H9 (cell line): ENCODE measurements at regions not wholly inside any gene's neighbourhood (a gene's known extent, or its start where the extent isn't known, plus 50 kb on each side); places are given as distances from the start of the nearest gene placed in this dataset.

Experiments
- DNase-seq: peaks from one replicate; pipeline ENCODE4 v3.0.0-alpha.2; 2017
- H2AFZ ChIP-seq: one replicate; pipeline ENCODE4 v1.6.1; 2013; ENCODE audit warnings: mild to moderate bottlenecking, low read length, control low read depth, moderate library complexity
- H2AK5ac ChIP-seq: 2 replicates; pipeline ENCODE4 v1.6.1; 2013; ENCODE audit warnings: low read length, control low read depth, mixed read lengths; ENCODE audit not compliant: insufficient read length
- H2BK120ac ChIP-seq: one replicate; pipeline ENCODE4 v1.6.1; 2013; ENCODE audit warnings: low read depth, mild to moderate bottlenecking, low read length, control low read depth, inconsistent platforms; ENCODE audit not compliant: poor library complexity, severe bottlenecking
- H2BK12ac ChIP-seq: 2 replicates; pipeline ENCODE4 v1.6.1; 2013; ENCODE audit warnings: low read length, control low read depth, mixed read lengths, low read depth; ENCODE audit not compliant: insufficient read length
- H2BK15ac ChIP-seq: 2 replicates; pipeline ENCODE4 v1.6.1; 2013; ENCODE audit warnings: low read depth, low read length, control low read depth
- H2BK20ac ChIP-seq: one replicate; pipeline ENCODE4 v1.6.1; 2013; ENCODE audit warnings: low read depth, mild to moderate bottlenecking, low read length, control low read depth, inconsistent platforms; ENCODE audit not compliant: poor library complexity, severe bottlenecking
- H2BK5ac ChIP-seq: 2 replicates; pipeline ENCODE4 v1.6.1; 2013; ENCODE audit warnings: low read length, control low read depth, mixed read lengths; ENCODE audit not compliant: insufficient read length
- H3K14ac ChIP-seq: 2 replicates; pipeline ENCODE4 v1.6.1; 2013; ENCODE audit warnings: low read length, control low read depth; ENCODE audit not compliant: insufficient read depth
- H3K18ac ChIP-seq: 2 replicates; pipeline ENCODE4 v1.6.1; 2013; ENCODE audit warnings: low read depth, mild to moderate bottlenecking, mixed read lengths, low read length, control low read depth; ENCODE audit not compliant: insufficient read length
- H3K23ac ChIP-seq: 2 replicates; pipeline ENCODE4 v1.6.1; 2013; ENCODE audit warnings: low read length, control low read depth, mixed read lengths, low read depth; ENCODE audit not compliant: insufficient read length
- H3K23me2 ChIP-seq: 2 replicates; pipeline ENCODE4 v1.6.1; 2013; ENCODE audit warnings: low read depth, mild to moderate bottlenecking, mixed read lengths, low read length, control low read depth; ENCODE audit not compliant: insufficient read length, poor library complexity, severe bottlenecking
- H3K27ac ChIP-seq: 2 replicates; pipeline ENCODE4 v1.5.1; 2013; ENCODE audit warnings: low read length, control low read depth, mixed read lengths, low read depth; ENCODE audit not compliant: insufficient read length
- H3K27me3 ChIP-seq: 2 replicates; pipeline ENCODE4 v1.6.1; 2013; ENCODE audit warnings: low read length, control low read depth, inconsistent platforms; ENCODE audit not compliant: insufficient read depth
- H3K4ac ChIP-seq: 2 replicates; pipeline ENCODE4 v1.6.1; 2013; ENCODE audit warnings: low read depth, mild to moderate bottlenecking, control low read depth, inconsistent platforms, low read length, moderate library complexity
- H3K4me1 ChIP-seq: 2 replicates; pipeline ENCODE4 v1.6.1; 2013; ENCODE audit warnings: low read length, control low read depth, inconsistent platforms; ENCODE audit not compliant: insufficient read depth
- H3K4me2 ChIP-seq: 2 replicates; pipeline ENCODE4 v1.6.1; 2013; ENCODE audit warnings: low read length, control low read depth, mixed read lengths; ENCODE audit not compliant: insufficient read length, insufficient read depth
- H3K56ac ChIP-seq: 2 replicates; pipeline ENCODE4 v1.6.1; 2013; ENCODE audit warnings: low read depth, mild to moderate bottlenecking, mixed read lengths, low read length, control low read depth; ENCODE audit not compliant: insufficient read length
- H3K79me1 ChIP-seq: 2 replicates; pipeline ENCODE4 v1.6.1; 2013; ENCODE audit warnings: low read depth, mild to moderate bottlenecking, moderate library complexity, low read length, control low read depth, inconsistent platforms; ENCODE audit not compliant: insufficient read depth, poor library complexity, severe bottlenecking
- H3K79me2 ChIP-seq: 2 replicates; pipeline ENCODE4 v1.6.1; 2013; ENCODE audit warnings: low read length, control low read depth, inconsistent platforms; ENCODE audit not compliant: insufficient read depth
- H3K9ac ChIP-seq: 2 replicates; pipeline ENCODE4 v1.6.1; 2013; ENCODE audit warnings: low read length, control low read depth, mixed read lengths; ENCODE audit not compliant: insufficient read length; ENCODE audit errors: extremely low read depth
- H3K9me3 ChIP-seq: one replicate; pipeline ENCODE4 v1.6.1; 2013; ENCODE audit warnings: low read depth, low read length, inconsistent platforms; ENCODE audit not compliant: control insufficient read depth
- H3T11ph ChIP-seq: one replicate; pipeline ENCODE4 v1.6.1; 2013; ENCODE audit warnings: mild to moderate bottlenecking, low read length, control low read depth, inconsistent platforms
- H4K20me1 ChIP-seq: one replicate; pipeline ENCODE4 v1.6.1; 2013; ENCODE audit not compliant: control insufficient read depth, insufficient read length, insufficient read depth
- H4K5ac ChIP-seq: 2 replicates; pipeline ENCODE4 v1.6.1; 2013; ENCODE audit warnings: low read depth, mild to moderate bottlenecking, mixed read lengths, low read length, control low read depth; ENCODE audit not compliant: insufficient read length
- H4K8ac ChIP-seq: replicated peaks from 2 replicates; pipeline ENCODE4 v1.6.1; 2013; ENCODE audit warnings: low read length, control low read depth, mixed read lengths, low read depth; ENCODE audit not compliant: insufficient read length
- H4K91ac ChIP-seq: 2 replicates; pipeline ENCODE4 v1.6.1; 2013; ENCODE audit warnings: low read depth, mild to moderate bottlenecking, moderate library complexity, mixed read lengths, low read length, control low read depth; ENCODE audit not compliant: insufficient read length
- H3K27ac Mint-ChIP-seq, 3 experiments: 2 replicates in 2 of 3; 3 replicates in 1 of 3; pipeline ENCODE4 v1.8.0; 2020 to 2021; ENCODE audit warnings: mixed read lengths in 3 of 3, mild to moderate bottlenecking in 1 of 3, moderate library complexity in 1 of 3
- H3K27me3 Mint-ChIP-seq: 2 replicates; pipeline ENCODE4 v1.8.0; 2021; ENCODE audit warnings: low read depth, mild to moderate bottlenecking, moderate library complexity, mixed read lengths
- H3K36me3 Mint-ChIP-seq, 3 experiments: 2 replicates in 2 of 3; 3 replicates in 1 of 3; pipeline ENCODE4 v1.8.0; 2020 to 2021; ENCODE audit warnings: low read depth in 3 of 3, mixed read lengths in 3 of 3; ENCODE audit not compliant: insufficient read depth in 1 of 3
- H3K4me1 Mint-ChIP-seq, 2 experiments: 2 replicates each; pipeline ENCODE4 v1.8.0; 2020; ENCODE audit warnings: mixed read lengths in 2 of 2
- H3K4me3 Mint-ChIP-seq, 2 experiments: 2 replicates in 1 of 2; 3 replicates in 1 of 2; pipeline ENCODE4 v1.8.0; 2020 to 2021; ENCODE audit warnings: mild to moderate bottlenecking in 2 of 2, mixed read lengths in 2 of 2, moderate library complexity in 1 of 2
- H3K9me3 Mint-ChIP-seq, 2 experiments: 2 replicates in 1 of 2; 3 replicates in 1 of 2; pipeline ENCODE4 v1.8.0; 2020; ENCODE audit warnings: mild to moderate bottlenecking in 2 of 2, mixed read lengths in 2 of 2, moderate library complexity in 1 of 2
- CTCF ChIP-seq: fragments of 200-600 bp; sonication (generic); conservative IDR thresholded peaks from 3 replicates; pipeline ENCODE4 v1.8.0; 2021; ENCODE audit warnings: antibody characterized with exemption, mild to moderate bottlenecking
- WGBS: extraction: QIAGEN DNeasy Blood & Tissue Kit; methylation state at CpG from one replicate; pipeline ENCODE4 v1.1.7; 2013; ENCODE audit warnings: missing lambda C conversion rate, low lambda C conversion rate, mixed read lengths; ENCODE audit not compliant: insufficient read length; ENCODE audit errors: extremely low coverage; 5-methylcytosine and 5-hydroxymethylcytosine counted together

GRCh38 chr4:1559896-1560650 lies 124.0 kb downstream of the FAM53A start:
- H3K9ac ChIP-seq = no peak overlapping the region
- no peak overlapping the region for H2BK15ac ChIP-seq
- peaks cover 5% of the 10 kb centered on the region for H3K27me3 Mint-ChIP-seq
- H4K91ac ChIP-seq = no peak overlapping the region
- H2BK20ac ChIP-seq = no peak overlapping the region
- no peak overlapping the region for H3K27ac ChIP-seq
- H3K56ac ChIP-seq = no peak overlapping the region
- no peak for DNase-seq
- no peak overlapping the region for H3K23ac ChIP-seq
- no peak overlapping the region for H2AK5ac ChIP-seq
- no peaks in the 10 kb centered on the region for H3K9me3 ChIP-seq
- H3K14ac ChIP-seq = peak overlapping the region; percentile 63; the same call in 1 of the 2 replicates
- H3K27me3 ChIP-seq = no peaks in the 10 kb centered on the region
- H3K23me2 ChIP-seq = no peaks in the 10 kb centered on the region
- no peak overlapping the region for H3T11ph ChIP-seq
- no peak overlapping the region for H3K4me3 Mint-ChIP-seq
- no peaks in the 10 kb centered on the region for H3K79me2 ChIP-seq
- no peak overlapping the region for H2BK120ac ChIP-seq
- H3K79me1 ChIP-seq = no peaks in the 10 kb centered on the region
- no peak overlapping the region for H3K4me2 ChIP-seq
- H4K5ac ChIP-seq = no peak overlapping the region
- H4K20me1 ChIP-seq = no peaks in the 10 kb centered on the region
- no peak overlapping the region for H2AFZ ChIP-seq
- no peak overlapping the region for H2BK5ac ChIP-seq
- no peak overlapping the region for H4K8ac ChIP-seq
- H3K4me1 ChIP-seq = no peaks in the 10 kb centered on the region; the same call in 1 of the 2 replicates
- no CpG with 5 or more reads among the region's 40 CpGs for WGBS
- H3K9me3 Mint-ChIP-seq = no peaks in the 10 kb centered on the region; a peak in 1 of 5 replicates
- H2BK12ac ChIP-seq = no peak overlapping the region
- no peak overlapping the region for H3K18ac ChIP-seq
- no peak overlapping the region for H3K27ac Mint-ChIP-seq
- H3K36me3 Mint-ChIP-seq = no peaks in the 10 kb centered on the region; a peak in 1 of 7 replicates
- TF ChIP-seq CTCF = no peak
- H3K4ac ChIP-seq = no peak overlapping the region
- H3K4me1 Mint-ChIP-seq = peaks cover 3 to 12% of the 10 kb centered on the region in 2 experiments; a peak in 3 of 4 replicates
